GM12892 (cell line): ENCODE measurements at regions not wholly inside any gene's neighbourhood (a gene's known extent, or its start where the extent isn't known, plus 50 kb on each side); places are given as distances from the start of the nearest gene placed in this dataset.

Experiments used
- POLR2A ChIP-seq: IDR thresholded peaks from 2 replicates; pipeline ENCODE4 v1.6.1; 2011; ENCODE audit warnings: low read depth, low read length, control low read depth
- POLR2AphosphoS5 ChIP-seq: IDR thresholded peaks from 2 replicates; pipeline ENCODE4 v1.6.1; 2011; ENCODE audit warnings: low read depth, low read length, control low read depth

DNA sequence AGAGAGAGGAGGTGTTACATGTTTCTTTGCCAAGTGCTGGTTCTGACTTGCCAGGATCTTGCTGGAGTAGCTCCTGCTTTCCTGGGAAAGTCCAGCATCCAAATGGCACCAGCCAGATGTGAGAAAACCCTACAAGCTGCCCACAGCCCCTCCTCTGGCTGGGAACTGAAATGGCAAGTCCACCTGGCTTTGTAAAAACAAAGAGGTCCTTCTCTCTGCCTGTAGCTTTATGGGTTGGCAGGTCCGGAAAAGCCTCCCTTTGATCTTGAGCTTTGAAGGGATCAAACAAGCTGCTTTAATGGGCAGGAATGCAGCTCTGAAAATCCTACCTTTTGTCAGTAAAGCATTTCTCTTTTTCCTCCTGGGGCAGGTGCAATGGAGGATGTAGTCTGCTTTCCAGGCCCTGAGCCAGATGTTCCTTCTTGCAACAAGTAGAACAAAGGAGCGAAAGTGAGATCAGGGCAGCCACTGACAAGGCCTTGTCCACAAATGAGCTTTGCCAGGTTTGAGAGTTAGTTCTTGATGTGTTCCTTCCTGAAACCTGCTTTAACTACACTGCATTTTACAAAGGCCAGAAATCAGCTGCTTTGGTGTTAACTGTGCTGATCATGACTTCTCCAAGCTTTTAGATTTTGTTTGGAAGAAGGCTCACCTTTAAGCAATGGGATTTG lies 456.7 kb downstream of the ZNF608 start:
- no peak for TF ChIP-seq POLR2A
- no peak for TF ChIP-seq POLR2AphosphoS5
